Right lobe of liver (tissue), 6 donors: ENCODE measurements at regions not wholly inside any gene's neighbourhood (a gene's known extent, or its start where the extent isn't known, plus 50 kb on each side); places are given as distances from the start of the nearest gene placed in this dataset.

ENCODE experiments used
- ATAC-seq, 4 donors: fragments of 200-7000 bp; cut with Tn5 transposase; one replicate each; pipeline ENCODE4 v1.9.1; 2020; ENCODE audit warnings: mild to moderate bottlenecking in 4 of 4, moderate library complexity in 4 of 4
- DNase-seq, 3 donors: peaks; one replicate each; pipeline ENCODE4 v3.0.0-alpha.2; 2020
- H3K27ac ChIP-seq, 3 donors: fragments of 200-600 bp; one replicate each; pipeline ENCODE4 v1.8.0; 2022
- H3K27me3 ChIP-seq, 2 donors: fragments of 200-600 bp; one replicate each; pipeline ENCODE4 v1.8.0; 2022
- H3K36me3 ChIP-seq, 4 donors: fragments of 200-600 bp; sonication (generic) in 1 of 4; one replicate each; pipeline versions ENCODE4 v1.5.1 to v1.8.0; 2017 to 2022; ENCODE audit warnings: control low read depth in 1 of 4
- H3K4me1 ChIP-seq, 4 donors: fragments of 200-600 bp; sonication (generic) in 1 of 4; one replicate each; pipeline versions ENCODE4 v1.5.1 to v1.8.0; 2017 to 2022; ENCODE audit warnings: control low read depth in 1 of 4
- H3K4me3 ChIP-seq, 3 donors: fragments of 200-600 bp; one replicate each; pipeline ENCODE4 v1.8.0; 2022
- H3K9me3 ChIP-seq, 4 donors: fragments of 200-600 bp; sonication (generic) in 1 of 4; one replicate each; pipeline versions ENCODE4 v1.5.1 to v1.8.0; 2017 to 2022; ENCODE audit warnings: control low read depth in 1 of 4
- POLR2A ChIP-seq: fragments of 450-650 bp; IDR thresholded peaks from one replicate; pipeline ENCODE4 v1.6.1; 2017; ENCODE audit warnings: antibody characterized with exemption, mild to moderate bottlenecking
- WGBS: methylation state at CpG from one replicate; pipeline ENCODE4 v1.1.6; 2018; ENCODE audit warnings: low coverage, low lambda C conversion rate; ENCODE audit not compliant: insufficient coverage; ENCODE audit errors: missing lambda C conversion rate; 5-methylcytosine and 5-hydroxymethylcytosine counted together
- intact Hi-C, 2 donors: fragments of 100-400 bp; cut with DNase I; formaldehyde crosslinking; loops; one replicate each; pipeline versions ENCODE4 v1.11.2 to v1.14.1; 2022
- TF ChIP-seq, protein P1 (sequence below), 4 donors: fragments of 200-600 bp in 3 of 4; fragments of 450-650 bp in 1 of 4; IDR thresholded peaks; one replicate each; pipeline versions ENCODE4 v1.5.1 to v1.8.0; 2016 to 2022; ENCODE audit warnings: antibody characterized with exemption in 4 of 4, mild to moderate bottlenecking in 2 of 4
- donor health status: DM: no; HTN: yes; CAD: no.
- donor health status: DM: no; HTN: no; CAD: no.
- donor health status: DM: no; HTN: no; CAD: no.
- donor health status: DM: no; HTN: yes; CAD: no.
- donor health status: DM: no; HTN: yes; CAD: no.

DNA sequence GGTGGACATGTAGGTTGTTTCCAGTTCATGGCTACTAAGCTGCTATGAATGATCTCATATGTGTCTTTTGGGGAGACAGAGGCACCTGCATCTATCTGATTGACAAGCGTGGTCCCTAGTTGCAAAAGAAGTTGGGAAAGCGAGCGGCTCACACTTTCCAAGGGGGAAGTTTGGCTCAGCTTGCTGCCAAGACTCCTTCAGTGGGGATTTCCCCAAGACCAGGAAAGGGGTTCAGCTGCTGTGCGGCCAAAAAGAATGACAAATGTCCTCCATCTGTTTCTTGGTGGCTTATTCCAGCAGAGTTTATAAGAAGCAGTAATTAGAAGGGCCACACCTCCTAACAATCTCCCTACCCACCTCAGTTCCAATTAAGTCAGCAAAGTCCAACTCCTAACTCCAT lies 128.5 kb upstream of the GALNT2 start:
- Histone ChIP-seq H3K4me1 (no peaks in the 10 kb centered on the region), H3K27me3 (no peaks in the 10 kb centered on the region), H3K27ac (no peak overlapping the region), H3K4me3 (no peak overlapping the region), H3K9me3 (no peaks in the 10 kb centered on the region), H3K36me3 (no peaks in the 10 kb centered on the region)
- 43% methylated on average over 3 of the region's 4 CpGs for WGBS
- DNase-seq (no peak), ATAC-seq (no peak)
- TF ChIP-seq, protein P1, sequence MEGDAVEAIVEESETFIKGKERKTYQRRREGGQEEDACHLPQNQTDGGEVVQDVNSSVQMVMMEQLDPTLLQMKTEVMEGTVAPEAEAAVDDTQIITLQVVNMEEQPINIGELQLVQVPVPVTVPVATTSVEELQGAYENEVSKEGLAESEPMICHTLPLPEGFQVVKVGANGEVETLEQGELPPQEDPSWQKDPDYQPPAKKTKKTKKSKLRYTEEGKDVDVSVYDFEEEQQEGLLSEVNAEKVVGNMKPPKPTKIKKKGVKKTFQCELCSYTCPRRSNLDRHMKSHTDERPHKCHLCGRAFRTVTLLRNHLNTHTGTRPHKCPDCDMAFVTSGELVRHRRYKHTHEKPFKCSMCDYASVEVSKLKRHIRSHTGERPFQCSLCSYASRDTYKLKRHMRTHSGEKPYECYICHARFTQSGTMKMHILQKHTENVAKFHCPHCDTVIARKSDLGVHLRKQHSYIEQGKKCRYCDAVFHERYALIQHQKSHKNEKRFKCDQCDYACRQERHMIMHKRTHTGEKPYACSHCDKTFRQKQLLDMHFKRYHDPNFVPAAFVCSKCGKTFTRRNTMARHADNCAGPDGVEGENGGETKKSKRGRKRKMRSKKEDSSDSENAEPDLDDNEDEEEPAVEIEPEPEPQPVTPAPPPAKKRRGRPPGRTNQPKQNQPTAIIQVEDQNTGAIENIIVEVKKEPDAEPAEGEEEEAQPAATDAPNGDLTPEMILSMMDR (IDR thresholded peaks at IDR 0.05), result no peak
- no peak for TF ChIP-seq POLR2A
- intact Hi-C loops, result no loop called here

DNA sequence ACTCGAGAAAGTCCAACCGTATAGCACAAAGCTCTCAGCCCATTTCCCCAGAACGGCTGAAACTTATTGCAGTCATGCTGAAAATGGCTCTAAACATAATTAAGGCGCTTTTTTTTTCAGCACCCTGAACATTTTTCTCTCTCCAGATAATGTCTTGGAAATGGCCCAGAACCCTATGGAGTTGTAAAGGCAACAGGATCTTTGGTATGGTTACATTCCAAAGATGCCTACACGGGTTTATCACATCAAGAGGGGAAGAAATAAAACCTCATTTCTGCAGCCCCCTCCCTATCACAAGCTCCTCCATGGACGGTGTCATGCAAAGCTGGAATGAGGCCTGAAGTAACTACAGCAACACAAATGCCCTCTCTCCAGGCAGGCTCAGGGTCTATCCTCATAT lies 126.4 kb upstream of the GALNT2 start:
- no peak for ATAC-seq
- no peaks in the 10 kb centered on the region for H3K27me3 ChIP-seq
- 78% methylated on average over 6 of the region's 6 CpGs for WGBS
- H3K4me1 ChIP-seq, result no peaks in the 10 kb centered on the region
- no peaks in the 10 kb centered on the region for H3K9me3 ChIP-seq
- no peak overlapping the region for H3K4me3 ChIP-seq
- no peaks in the 10 kb centered on the region for H3K36me3 ChIP-seq
- no peak overlapping the region for H3K27ac ChIP-seq
- TF ChIP-seq, protein P1 (IDR thresholded peaks at IDR 0.05), result no peak
- no peak for TF ChIP-seq POLR2A
- intact Hi-C loops, result no loop called here
- DNase-seq, result no peak

DNA sequence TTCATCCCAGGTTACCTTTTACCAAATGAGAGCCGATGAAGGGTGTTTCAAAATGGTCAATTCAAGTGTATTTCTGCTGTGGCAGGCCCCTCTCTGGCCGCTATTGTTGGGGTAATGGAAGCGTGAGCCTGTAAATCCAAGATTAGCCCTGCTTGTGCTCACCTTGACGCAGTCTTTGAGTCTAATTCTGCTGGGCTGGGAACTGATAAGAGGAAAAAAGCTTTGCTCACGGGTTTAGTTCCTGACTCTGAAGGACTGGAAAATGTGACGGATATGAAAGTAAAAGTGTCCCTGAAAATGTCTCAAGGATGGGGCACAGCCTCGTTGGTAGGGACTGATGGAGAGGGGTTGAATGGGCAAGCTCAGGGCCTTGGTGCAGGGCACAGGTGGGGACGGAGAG lies 125.9 kb upstream of the GALNT2 start:
- TF ChIP-seq, protein P1 (IDR thresholded peaks at IDR 0.05), result no peak
- TF ChIP-seq POLR2A, result no peak
- Histone ChIP-seq H3K4me3 (no peak overlapping the region), H3K36me3 (no peaks in the 10 kb centered on the region), H3K4me1 (no peaks in the 10 kb centered on the region), H3K27me3 (no peaks in the 10 kb centered on the region), H3K27ac (no peak overlapping the region), H3K9me3 (no peaks in the 10 kb centered on the region)
- intact Hi-C loops, result no loop called here
- WGBS, result 75% methylated on average over 8 of the region's 8 CpGs
- DNase-seq, result no peak
- no peak for ATAC-seq

DNA sequence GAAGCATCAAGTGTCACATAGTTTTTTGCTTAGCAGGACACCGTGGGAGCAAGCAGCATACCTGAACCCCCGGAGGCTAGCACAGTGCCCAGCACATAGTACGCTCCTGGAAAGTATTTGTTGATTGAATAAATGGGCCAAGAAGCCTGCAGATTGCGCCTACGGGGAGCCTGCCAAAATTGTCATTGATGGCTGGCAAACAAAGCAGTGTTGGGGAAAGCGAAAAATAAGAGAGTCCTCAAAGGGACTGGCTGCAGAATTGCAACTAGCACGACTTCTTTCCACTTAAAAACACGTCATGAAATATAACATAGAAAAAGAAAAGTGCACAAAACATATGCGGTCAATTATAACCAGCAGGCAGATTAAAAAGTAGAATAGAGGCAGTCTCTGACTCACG lies 125.2 kb upstream of the GALNT2 start:
- no peak overlapping the region for H3K27ac ChIP-seq
- no peak for TF ChIP-seq POLR2A
- TF ChIP-seq, protein P1 (IDR thresholded peaks at IDR 0.05), result no peak
- H3K9me3 ChIP-seq, result no peaks in the 10 kb centered on the region
- DNase-seq (no peak), ATAC-seq (no peak)
- no peak overlapping the region for H3K4me3 ChIP-seq
- no peaks in the 10 kb centered on the region for H3K27me3 ChIP-seq
- H3K4me1 ChIP-seq, result no peaks in the 10 kb centered on the region
- H3K36me3 ChIP-seq, result no peaks in the 10 kb centered on the region
- 70% methylated on average over 9 of the region's 10 CpGs for WGBS
- intact Hi-C loops, result no loop called here

DNA sequence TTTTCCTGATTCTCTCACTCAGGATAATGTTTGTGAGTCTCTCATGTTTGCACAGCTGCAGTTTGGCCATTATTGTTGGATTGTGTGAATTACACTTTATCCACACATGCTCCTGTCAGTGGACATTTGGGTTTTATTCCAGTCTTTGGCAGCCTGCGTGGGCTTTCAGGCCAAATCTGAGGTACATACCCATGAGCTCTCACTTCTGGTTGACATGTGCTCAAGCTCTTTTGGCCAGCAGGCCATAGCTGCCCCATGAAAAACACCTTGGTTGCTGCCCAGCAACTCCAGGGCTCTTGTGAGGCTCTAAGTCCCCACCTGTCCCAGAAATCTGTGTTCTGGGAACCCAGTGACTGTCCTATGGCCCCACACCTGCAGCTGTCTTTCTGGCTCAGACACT lies 124.5 kb upstream of the GALNT2 start:
- DNase-seq (no peak), ATAC-seq (no peak)
- no peaks in the 10 kb centered on the region for H3K27me3 ChIP-seq
- no CpG with 5 or more reads among the region's 1 CpG for WGBS
- H3K36me3 ChIP-seq, result no peaks in the 10 kb centered on the region
- H3K4me1 ChIP-seq, result no peaks in the 10 kb centered on the region
- intact Hi-C loops, result no loop called here
- TF ChIP-seq POLR2A, result no peak
- TF ChIP-seq, protein P1 (IDR thresholded peaks at IDR 0.05), result no peak
- no peaks in the 10 kb centered on the region for H3K9me3 ChIP-seq
- no peak overlapping the region for H3K4me3 ChIP-seq
- no peak overlapping the region for H3K27ac ChIP-seq
